DMS53 treated with DMSO at 0.1 percent for 48 hours (cell line): ENCODE measurements at regions not wholly inside any gene's neighbourhood (a gene's known extent, or its start where the extent isn't known, plus 50 kb on each side); places are given as distances from the start of the nearest gene placed in this dataset.
A peak's percentile ranks its signal among the peaks of the same experiment; 100 is the strongest.

ENCODE experiments used
- DNase-seq: peaks from one replicate; lab custom pipeline; 2025; ENCODE audit not compliant: unreplicated experiment; lab: John Stamatoyannopoulos, UW

DNA sequence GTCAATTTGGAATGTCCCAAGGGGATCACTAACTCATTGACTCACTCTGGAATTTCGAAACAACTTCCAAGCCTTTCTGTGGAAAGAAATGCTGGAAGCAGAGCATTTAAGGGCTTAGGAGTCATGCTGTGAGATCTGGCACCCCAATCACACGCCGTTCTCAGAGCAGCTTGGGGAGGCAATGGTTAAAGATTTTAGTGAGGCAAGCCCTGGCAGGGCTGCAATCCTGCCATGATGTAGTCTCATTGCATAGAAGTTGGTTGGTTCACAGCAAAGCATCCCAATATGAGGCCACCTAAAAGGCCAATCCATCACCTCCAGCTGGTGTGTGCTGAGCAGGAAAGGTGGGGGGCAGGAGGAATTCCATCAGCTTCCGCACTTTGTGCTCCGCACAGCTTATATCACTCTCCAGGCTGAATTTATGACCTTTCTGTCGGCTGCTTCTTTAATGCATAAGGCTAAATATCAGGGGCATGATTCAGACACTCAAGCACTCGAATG lies 1043.9 kb upstream of the POU3F3 start:
- no peak for DNase-seq

DNA sequence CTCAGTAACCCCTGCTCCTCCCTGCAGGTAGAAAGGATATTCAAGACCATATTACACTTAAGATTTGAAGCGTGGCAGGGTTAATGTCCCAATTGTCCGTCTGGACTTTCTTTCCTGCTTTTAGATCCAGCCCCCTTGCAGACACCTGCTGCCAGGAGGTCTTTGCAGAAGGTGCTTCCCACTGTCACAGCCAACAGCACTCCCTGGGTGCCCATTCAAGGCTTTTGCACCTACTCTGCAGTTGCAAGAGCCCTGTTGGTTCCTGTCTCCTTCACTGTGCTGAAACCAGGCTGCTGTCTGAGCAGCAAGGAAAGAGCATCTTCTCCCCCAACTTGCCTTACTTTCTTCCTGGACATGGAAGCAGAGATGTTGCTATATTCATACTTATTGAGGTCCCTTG lies 1043.0 kb upstream of the POU3F3 start:
- DNase-seq: no peak

DNA sequence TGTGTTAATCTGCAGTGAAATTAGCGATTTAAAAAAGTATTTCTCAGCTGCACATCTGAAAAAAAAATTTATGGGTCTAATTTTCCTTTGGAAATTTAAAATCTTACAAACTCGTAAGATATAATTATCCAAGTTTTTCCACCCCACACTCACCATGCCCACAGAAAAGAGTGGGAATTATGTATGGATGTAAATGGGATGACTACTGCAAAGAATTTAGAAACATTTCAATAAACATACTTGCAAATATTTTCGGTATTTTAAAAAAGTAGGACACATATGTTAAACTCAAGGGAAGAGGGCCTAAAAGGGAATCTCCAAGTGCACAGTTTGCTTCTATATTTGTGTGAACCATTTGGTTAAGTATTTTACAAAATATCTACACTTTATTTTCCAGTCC lies 1039.9 kb upstream of the POU3F3 start:
- no peak for DNase-seq

DNA sequence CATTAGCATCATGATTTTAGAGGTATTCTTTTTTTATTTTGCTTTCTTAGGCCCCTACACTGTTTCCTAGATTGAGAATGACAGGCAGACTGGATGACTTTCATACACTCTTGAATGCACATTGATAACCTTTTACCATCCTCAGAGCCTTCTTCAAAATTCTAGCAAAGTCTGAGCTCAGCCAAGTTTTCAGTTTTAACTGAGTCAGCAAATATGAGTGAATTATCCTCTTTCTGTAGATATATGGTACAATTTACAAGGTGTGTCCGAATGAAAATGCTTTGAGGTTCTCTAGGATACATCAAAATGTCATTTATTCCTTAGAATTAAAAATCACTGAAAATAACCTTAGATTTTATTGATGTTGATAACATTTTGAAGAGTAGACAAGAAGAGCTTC lies 1038.2 kb upstream of the POU3F3 start:
- no peak for DNase-seq

DNA sequence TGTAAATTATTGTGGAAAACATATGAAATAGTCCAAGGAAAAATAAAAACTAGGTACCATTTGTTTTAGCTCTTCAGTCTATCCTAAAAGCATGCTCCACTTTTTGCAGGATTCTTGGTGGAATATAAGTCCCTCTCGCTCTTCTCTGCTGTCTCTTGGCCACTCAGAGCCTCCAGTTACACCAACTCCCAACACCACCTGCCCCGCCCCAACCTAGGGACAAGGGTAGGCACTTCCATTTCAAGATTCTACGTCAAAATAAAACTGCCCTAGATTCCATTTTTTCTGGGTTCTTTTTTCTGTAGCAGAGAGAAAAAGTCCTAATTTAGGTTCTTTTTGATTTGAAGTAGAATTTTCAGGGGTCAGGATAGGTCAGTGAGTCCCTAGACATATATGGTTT lies 1036.2 kb upstream of the POU3F3 start:
- DNase-seq: no peak

DNA sequence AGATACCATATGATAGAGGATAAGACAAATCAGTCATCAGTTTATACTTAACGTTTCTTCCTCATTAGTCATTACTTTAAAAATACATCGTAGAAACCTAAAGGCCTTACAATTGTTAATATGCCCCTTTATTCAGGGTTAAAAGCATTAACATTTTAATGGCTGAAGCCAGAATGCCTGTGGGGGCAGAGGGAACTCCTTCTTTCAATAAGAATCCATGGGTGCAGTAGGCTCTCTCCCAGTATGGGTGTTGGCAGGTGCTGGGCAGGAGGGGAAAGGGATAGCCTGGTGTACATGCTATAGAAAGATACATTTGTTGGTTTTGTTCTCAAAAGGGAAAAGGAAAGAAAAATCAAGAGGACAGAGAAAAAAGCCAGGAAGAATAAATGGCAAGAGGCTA lies 1035.7 kb upstream of the POU3F3 start:
- DNase-seq: no peak

DNA sequence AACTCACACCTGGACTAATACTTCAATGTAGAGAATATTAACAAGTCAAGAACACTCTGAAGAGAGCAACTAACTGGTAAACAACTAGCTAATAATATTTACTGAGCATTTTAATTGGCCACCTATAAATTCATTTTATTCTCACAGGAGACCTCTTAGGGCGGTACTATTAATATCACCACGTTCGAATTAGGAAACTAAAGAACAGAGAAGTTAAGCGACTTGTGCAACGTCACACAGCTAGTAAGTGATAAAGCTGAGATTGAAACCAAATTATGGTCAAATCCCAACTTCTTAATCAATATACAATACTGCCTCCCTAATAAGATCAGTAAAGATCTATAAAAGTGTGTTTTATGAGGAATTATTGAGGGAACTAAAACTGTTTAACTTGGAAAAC lies 1034.3 kb upstream of the POU3F3 start:
- DNase-seq: no peak

DNA sequence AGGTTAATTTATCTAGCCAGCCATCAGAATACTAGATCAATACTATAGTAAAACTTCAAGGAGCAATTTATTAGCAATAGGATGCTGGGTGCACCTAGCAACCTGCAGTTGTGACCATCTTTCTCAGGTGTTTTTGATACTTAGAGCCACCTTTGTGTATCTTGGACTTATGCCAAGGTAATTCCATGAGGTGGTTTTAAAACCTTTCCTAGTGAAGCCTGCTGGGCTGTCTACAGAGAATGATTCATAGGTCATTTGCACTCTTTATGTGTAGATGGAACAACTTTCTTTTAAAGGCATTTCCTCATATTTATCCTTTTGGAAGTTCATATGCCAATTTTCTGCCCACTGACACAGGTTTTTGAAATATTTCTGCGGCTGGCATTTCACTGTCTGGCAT lies 1030.1 kb upstream of the POU3F3 start:
- DNase-seq: peak; percentile 96

DNA sequence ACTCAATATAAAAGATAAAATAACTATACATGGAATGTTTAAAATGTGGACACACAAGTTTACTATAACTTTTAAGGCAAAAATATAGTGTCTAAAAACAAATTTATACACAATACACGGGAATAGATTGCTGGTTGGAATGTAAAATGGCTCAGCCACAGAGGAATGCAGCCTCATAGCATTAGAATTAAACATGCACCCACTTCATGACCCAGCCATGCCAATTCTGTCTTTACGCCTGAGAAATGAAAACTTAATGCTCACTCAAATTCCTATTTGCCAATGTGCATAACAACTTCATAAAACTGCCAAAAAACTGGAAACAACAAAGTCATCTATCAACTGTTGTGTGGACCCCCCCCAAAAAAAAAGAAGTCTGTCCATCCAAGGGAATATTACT lies 1006.6 kb upstream of the POU3F3 start:
- no peak for DNase-seq

DNA sequence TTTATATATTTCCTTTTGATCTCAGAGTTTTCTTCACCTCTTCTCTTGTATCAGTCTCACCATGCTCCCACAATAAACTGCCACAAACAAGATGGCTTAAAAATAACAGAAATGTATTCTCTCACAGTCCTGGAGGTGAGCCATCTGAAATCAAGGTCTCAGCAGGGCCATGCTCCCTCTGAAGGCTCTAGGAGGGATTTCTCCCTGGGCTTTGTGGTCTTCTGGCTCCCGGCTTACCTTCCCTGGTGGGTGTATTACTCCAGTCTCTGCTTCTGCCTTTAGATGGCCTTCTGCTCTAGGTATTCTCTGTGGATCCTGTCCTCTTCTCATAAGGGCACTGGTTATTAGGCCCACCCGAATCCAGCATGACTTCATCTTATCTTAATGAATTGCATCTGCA lies 994.7 kb upstream of the POU3F3 start:
- no peak for DNase-seq

DNA sequence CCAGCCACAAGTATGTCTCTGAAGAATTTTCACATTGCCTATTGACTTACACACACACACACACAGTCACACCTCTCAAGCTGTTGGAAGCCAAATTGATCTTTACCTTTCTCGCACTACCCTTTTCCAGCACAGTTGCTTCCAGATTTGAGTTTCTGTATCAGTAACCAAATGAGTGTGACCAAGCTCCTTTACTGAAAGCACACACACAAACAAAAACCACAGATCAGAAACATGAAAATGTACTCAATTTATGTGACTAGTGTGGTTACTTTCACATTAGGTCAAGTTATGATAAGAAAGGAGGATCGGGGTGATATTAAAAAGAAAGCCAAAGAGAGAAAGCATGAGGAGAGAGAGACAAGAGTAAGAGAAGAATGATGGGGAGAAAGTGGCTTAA lies 993.9 kb upstream of the POU3F3 start:
- no peak for DNase-seq

DNA sequence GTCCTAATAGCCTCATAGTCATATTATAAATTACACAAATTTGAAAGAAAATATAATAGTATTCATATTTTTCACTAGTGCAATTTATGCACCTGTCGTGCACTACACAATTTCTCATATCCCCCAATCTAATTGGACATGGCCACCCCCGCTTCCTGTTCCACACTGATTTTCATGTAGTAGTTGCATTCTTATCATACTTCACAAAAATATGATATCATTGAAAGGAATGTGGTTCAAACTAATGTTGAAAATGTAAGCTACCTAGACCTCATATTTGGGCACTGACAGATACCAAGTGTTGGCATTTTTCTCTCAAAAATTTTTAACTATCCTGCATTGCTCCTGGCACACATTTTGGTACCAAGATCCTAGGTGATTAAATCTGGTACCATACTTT lies 985.5 kb upstream of the POU3F3 start:
- no peak for DNase-seq

DNA sequence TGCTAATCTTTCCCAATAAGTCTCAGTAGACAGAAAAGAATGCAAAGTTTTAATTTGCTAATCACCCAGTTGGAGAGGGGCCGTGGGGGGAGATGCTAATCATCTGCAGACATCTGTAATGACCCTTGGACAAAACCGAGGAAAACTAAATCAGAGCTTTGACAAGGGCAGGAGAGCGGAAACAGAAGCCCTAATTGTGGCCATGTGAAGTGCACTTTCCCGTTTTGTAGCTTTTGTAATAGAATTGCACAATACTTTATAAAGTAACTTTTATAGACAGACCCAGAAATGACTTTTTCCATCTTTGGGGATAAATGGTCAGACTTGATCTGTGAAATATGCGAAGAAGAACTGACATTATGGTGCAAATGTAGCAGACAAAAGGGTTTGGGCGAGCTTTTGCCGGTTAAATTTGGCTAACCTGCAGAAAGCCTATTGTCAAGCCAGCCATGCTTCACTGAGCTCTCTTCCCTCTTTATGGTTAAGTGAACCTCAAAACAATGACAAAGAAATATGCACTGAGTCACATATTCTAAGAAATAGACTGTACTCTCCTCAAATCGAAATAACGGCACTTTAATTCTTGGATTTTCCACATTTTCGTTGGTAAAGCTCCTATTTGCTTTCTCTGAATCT lies 980.1 kb upstream of the POU3F3 start:
- no peak for DNase-seq

DNA sequence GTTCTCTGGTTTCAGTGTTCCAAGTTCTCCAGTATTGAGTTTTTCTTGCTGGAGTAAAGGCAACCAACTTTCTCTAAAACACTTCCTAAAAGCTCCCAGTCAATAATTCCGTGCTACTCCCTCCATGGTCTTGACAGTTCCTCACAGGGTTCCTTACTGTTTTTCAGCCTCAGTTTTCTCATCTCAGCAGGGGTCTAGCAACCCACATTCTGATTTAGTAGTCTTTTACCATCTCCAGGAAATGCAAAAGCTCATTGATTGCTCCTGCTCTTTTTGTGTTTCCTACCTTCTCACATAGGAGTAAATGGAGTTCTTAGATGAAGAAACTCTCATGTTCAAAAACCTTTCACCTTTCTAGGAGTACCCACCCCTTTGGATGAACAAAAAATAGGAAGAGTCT lies 978.8 kb upstream of the POU3F3 start:
- no peak for DNase-seq

DNA sequence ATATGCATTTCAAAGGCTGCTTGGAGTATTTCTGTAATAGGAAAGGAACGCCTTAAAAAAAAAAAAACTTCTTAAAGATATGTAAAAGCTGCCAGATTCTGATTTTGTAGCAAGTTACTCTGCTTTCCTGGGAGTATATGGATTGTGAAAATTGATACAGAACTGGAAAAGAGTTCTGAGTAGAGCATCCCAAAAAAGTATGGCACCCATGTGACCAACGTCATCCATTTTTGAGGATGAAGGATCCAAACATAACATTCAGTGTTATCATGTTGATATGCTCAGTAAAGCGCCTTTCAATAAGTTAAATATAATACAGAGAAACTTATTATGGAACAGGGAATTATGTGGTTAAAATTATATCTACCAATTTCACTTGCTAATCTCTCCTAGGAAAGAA lies 978.4 kb upstream of the POU3F3 start:
- no peak for DNase-seq

DNA sequence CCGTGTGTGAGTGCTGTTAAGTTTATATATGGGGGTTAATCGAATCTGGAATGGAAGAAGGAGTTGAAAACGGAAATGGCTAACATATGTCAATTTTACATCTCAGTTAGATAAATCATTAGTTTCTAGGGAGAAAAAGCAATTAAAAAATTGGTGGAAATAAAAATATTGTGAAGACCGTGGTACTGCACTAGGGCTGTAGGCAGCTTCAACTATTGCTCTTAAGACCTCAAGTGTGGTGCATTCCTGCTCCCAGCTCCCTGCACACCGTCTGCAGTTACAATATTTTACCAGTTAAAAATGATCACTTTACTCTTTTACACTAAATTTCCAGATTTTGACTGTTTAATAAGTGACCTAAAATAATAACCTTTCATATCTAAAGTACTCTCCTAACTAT lies 977.3 kb upstream of the POU3F3 start:
- DNase-seq: no peak

DNA sequence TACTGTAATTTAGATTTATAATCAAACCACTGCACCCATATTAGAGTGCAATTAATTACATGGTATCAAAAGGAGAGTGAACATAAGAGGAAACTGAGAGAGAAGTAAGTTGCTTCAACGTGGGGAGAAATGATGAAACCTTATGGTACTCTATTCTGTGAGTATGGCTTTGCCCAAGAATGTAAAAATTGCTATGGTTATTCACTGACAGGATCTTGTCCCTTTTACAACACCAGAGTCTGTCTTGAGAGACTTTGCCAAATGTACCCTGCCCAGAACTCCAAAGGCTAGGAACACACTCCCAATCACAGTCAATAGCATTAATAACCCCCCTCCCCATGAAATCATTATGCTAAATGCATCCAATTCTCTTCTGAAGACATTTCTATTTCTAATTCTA lies 974.8 kb upstream of the POU3F3 start:
- no peak for DNase-seq

DNA sequence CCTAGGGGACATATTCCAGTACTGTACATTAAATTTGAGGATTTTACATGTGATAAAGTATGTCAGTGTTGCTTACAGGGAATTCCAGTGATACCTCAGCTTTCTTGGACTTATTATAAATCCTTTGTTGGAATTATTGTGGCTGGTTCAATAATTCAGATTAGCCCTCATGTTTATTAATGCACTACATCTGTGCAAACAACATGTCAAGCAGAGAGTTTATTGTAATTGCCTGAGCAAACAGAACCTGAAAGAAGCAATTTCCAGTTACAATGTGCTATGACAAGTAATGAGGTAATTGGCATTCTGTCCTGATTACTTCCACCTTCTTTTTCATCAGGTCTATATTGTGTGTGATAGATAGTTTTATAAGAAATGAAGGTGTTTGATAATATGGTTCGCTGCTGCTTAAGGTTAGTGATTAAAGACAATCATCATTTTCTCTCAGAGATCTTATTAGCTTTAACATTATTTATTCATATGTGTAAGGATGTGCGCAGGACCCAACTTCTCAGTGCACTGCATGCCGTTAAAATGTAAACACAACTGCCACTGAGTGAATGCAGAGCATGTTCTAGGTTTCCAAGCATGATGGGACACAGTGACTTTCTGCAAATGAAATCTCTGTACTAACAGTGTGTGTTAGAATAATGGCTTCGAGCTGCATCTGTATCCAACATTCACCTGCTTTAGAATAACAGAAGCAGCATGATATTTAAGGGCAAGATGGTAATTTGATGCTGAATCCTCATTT lies 973.7 kb upstream of the POU3F3 start:
- DNase-seq: no peak

DNA sequence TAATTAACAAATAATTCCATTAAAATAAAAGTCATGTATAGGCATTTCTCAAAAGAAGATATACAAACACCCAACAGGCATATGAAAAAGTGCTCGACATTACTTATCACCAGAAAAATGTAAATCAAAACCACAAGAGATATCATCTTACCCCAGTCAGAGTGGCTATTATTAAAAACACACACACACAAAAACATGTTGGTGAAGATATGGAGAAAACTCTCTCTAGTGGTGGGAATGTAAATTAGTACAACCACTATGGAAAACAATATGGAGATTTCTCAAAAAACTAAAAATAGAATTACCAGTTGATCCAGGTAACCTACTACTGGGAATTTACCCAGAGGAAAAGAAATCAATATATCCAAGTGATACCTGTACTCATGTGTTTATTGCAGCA lies 966.3 kb upstream of the POU3F3 start:
- DNase-seq: no peak

DNA sequence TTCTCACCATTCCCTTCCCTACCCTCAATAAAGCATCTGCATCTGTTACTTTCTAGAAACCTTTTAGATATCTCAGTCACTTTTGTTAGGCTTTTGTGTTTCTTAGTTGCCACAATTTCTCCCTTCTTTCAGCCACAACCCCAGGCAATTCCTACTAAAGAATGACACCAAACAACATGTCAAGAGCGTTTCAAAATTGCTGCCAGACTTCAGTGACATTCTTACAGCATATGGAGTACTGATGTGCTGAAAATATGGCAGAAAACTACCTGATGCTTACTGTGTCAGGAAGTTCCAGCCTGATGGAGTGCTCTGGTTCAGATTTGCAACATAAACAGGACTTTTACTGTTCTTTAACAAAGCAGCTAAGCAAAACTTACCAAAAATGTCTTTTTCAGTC lies 957.7 kb upstream of the POU3F3 start:
- DNase-seq: no peak

DNA sequence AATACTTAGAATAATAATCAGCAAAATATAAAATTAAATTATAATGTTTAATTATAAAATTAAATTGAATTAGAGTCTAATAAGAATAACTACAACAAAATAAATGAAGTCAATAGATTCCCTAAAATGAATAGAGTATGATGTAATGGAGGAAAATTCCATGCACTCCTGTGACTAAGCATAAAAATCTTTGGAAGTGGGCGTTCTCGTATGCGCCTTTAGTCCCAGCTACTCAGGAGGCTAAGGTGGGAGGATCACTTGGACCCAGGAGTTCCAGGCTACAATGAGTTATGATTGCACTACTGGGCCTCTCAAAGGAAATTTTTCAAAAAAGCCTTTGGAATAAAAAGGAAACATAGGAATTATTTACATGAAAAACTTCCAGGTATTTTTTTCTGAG lies 955.4 kb upstream of the POU3F3 start:
- DNase-seq: no peak

DNA sequence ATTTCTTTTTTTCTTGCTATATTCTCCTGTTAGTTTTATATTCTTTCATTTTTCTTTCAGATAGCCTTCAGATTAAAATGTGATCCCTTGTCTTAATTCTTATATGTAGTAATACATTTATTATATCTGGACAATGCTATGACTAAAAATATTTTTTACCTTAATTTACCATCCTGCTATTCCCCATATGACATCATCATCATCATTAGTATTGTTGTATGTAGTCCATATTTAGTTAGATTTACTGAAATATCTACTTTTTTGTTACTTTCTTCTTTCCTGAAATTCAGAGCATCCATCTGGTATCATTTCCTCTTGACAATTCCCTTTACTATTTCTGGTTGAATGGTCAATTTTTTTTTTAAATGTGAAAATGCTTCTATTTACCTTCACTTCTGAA lies 951.6 kb upstream of the POU3F3 start:
- no peak for DNase-seq

DNA sequence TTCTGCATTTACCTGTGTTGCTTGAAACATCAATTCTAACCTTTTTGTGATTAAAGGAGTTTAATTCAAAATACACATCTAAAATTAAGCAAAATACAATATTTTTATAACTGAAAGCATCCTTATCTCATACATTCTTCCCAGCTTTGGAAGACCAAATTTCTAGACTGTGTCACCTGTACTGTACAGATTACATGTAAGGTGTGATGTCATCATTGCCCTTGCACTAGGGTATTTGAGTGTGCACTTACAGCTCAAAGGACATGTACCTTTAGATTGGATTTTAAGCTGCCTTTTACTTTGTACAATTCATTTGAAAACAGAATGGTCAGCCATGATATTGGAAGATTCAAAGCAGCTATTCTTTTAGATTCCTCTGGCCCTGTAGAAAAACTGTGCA lies 932.8 kb upstream of the POU3F3 start:
- DNase-seq: no peak
